SH-SY5Y (cell line): ENCODE measurements at regions not wholly inside any gene's neighbourhood (a gene's known extent, or its start where the extent isn't known, plus 50 kb on each side); places are given as distances from the start of the nearest gene placed in this dataset.

ENCODE experiments used
- GATA2 ChIP-seq: IDR thresholded peaks from 2 replicates; pipeline ENCODE4 v1.6.1; 2011; ENCODE audit warnings: mild to moderate bottlenecking, low read depth, low read length
- GATA3 ChIP-seq: IDR thresholded peaks from 2 replicates; pipeline ENCODE4 v1.6.1; 2011; ENCODE audit warnings: low read depth, mild to moderate bottlenecking, low read length, moderate library complexity

- TF ChIP-seq GATA3 (no peak), GATA2 (no peak)
Measured at GRCh38 chr9:105881654-105882349, 187.5 kb downstream of the TMEM38B start.

- TF ChIP-seq GATA2 (no peak), GATA3 (no peak)
Measured at GRCh38 chr9:105883847-105884246, 189.5 kb downstream of the TMEM38B start.

- no peak for TF ChIP-seq GATA3
- no peak for TF ChIP-seq GATA2
Measured at GRCh38 chr9:105884416-105884815, 190.1 kb downstream of the TMEM38B start.

GRCh38 chr9:105886136-105886535 lies 191.8 kb downstream of the TMEM38B start:
- no peak for TF ChIP-seq GATA2
- TF ChIP-seq GATA3 = no peak

- TF ChIP-seq GATA2 (no peak), GATA3 (no peak)
Measured at GRCh38 chr9:105887679-105888078, 193.3 kb downstream of the TMEM38B start.

- TF ChIP-seq GATA3 = no peak
- TF ChIP-seq GATA2 = no peak
Measured at GRCh38 chr9:105890046-105890822, 195.9 kb downstream of the TMEM38B start.

- TF ChIP-seq GATA2 (no peak), GATA3 (no peak)
Measured at GRCh38 chr9:105900123-105900522, 205.8 kb downstream of the TMEM38B start.

- no peak for TF ChIP-seq GATA3
- TF ChIP-seq GATA2 = no peak
Measured at GRCh38 chr9:105901514-105902109, 207.3 kb downstream of the TMEM38B start.

- TF ChIP-seq GATA3 (no peak), GATA2 (no peak)
Measured at GRCh38 chr9:105908069-105908468, 213.7 kb downstream of the TMEM38B start.

GRCh38 chr9:105911104-105911911 lies 217.0 kb downstream of the TMEM38B start:
- TF ChIP-seq GATA3 = no peak
- no peak for TF ChIP-seq GATA2

GRCh38 chr9:105912157-105912862 lies 218.0 kb downstream of the TMEM38B start:
- no peak for TF ChIP-seq GATA3
- no peak for TF ChIP-seq GATA2

- TF ChIP-seq GATA2 = no peak
- TF ChIP-seq GATA3 = no peak
Measured at GRCh38 chr9:105912863-105913516, 218.6 kb downstream of the TMEM38B start.
